Upper lobe of left lung (tissue), 4 donors: ENCODE measurements at regions not wholly inside any gene's neighbourhood (a gene's known extent, or its start where the extent isn't known, plus 50 kb on each side); places are given as distances from the start of the nearest gene placed in this dataset.
"Not testable (repeated sequence)": the region's sequence is repeated elsewhere in the genome, so short reads cannot be mapped to it uniquely, and the experiment has no call there.

Experiments used
- CTCF ChIP-seq, 6 experiments: fragments of 450-650 bp in 4 of 6; fragments of 200-600 bp in 2 of 6; sonication (generic) in 2 of 6; IDR thresholded peaks; one replicate each; pipeline ENCODE4 v1.5.1; 2016 to 2019; ENCODE audit warnings: antibody characterized with exemption in 6 of 6
- EP300 ChIP-seq, 4 donors: sonication (generic); formaldehyde crosslinking; IDR thresholded peaks; one replicate each; pipeline ENCODE4 v1.5.1; 2017; ENCODE audit warnings: antibody characterized with exemption in 4 of 4, control low read depth in 2 of 4
- POLR2A ChIP-seq, 4 donors: fragments of 450-650 bp; IDR thresholded peaks; one replicate each; pipeline ENCODE4 v1.5.1; 2016 to 2017; ENCODE audit warnings: antibody characterized with exemption in 4 of 4, mild to moderate bottlenecking in 2 of 4
- POLR2AphosphoS5 ChIP-seq, 2 donors: sonication (generic); formaldehyde crosslinking; IDR thresholded peaks; one replicate each; pipeline ENCODE4 v1.5.1; 2017; ENCODE audit warnings: antibody characterized with exemption in 2 of 2

- TF ChIP-seq CTCF, POLR2A, POLR2AphosphoS5, EP300 (IDR thresholded peaks at IDR 0.05): not testable (repeated sequence)
Measured at GRCh38 chr11:57911522-57911921, 112.2 kb upstream of the OR9Q1 start.
